GM12892 (cell line): ENCODE measurements at regions not wholly inside any gene's neighbourhood (a gene's known extent, or its start where the extent isn't known, plus 50 kb on each side); places are given as distances from the start of the nearest gene placed in this dataset.

Experiments
- POLR2A ChIP-seq: IDR thresholded peaks from 2 replicates; pipeline ENCODE4 v1.6.1; 2011; ENCODE audit warnings: low read depth, low read length, control low read depth
- POLR2AphosphoS5 ChIP-seq: IDR thresholded peaks from 2 replicates; pipeline ENCODE4 v1.6.1; 2011; ENCODE audit warnings: low read depth, low read length, control low read depth
- TAF1 ChIP-seq: IDR thresholded peaks from 2 replicates; pipeline ENCODE4 v1.6.1; 2011; ENCODE audit warnings: low read depth, mild to moderate bottlenecking, control low read depth, low read length, borderline replicate concordance

- TF ChIP-seq POLR2AphosphoS5: no peak
- no peak for TF ChIP-seq TAF1
- no peak for TF ChIP-seq POLR2A
Observed at GRCh38 chr6:98485593-98485992, 348.8 kb upstream of the POU3F2 start.
